Heart left ventricle (tissue), 13 donors: ENCODE measurements at regions not wholly inside any gene's neighbourhood (a gene's known extent, or its start where the extent isn't known, plus 50 kb on each side); places are given as distances from the start of the nearest gene placed in this dataset.
"Not testable (repeated sequence)": the region's sequence is repeated elsewhere in the genome, so short reads cannot be mapped to it uniquely, and the experiment has no call there.

Experiments
- CTCF ChIP-seq, 12 donors: fragments of 200-600 bp; sonication (generic) in 4 of 12; IDR thresholded peaks; one replicate each; pipeline versions ENCODE4 v1.5.0 to v1.8.0; 2018 to 2022; ENCODE audit warnings: antibody characterized with exemption in 12 of 12, mild to moderate bottlenecking in 5 of 12
- POLR2A ChIP-seq, 2 donors: fragments of 450-650 bp; IDR thresholded peaks; one replicate each; pipeline ENCODE4 v1.6.1; 2017; ENCODE audit warnings: antibody characterized with exemption in 2 of 2, mild to moderate bottlenecking in 2 of 2, moderate library complexity in 2 of 2
- donor health status: ischemic (EF 13 %, LVEDD 7.1; RV severe dilation, severe dysfunction).
- donor health status: DM: no; HTN: yes; CAD: no.
- donor health status: DM: no; HTN: no; CAD: no.
- donor health status: ischemic (EF 25% LVEDD 6.9; RV normal size, moderate dysfunction).
- donor health status: ischemic (EF 25% LVEDD 5.7; RV mildly dilated, moderate dysfunction).
- donor health status: ischemic (EF 35%, LVEDD 5.7; RV mildly dilated, moderate dysfunction).
- donor health status: nonischemic (EF 11% LVEDD 7.7; RV severe dilation, severe dysfunction).
- donor health status: DM: yes; HTN: yes; CAD: no.
- donor health status: PGD.
- donor health status: ischemic (EF 29% LVEDD 5.4; RV normal size, mild dysfunction).
- donor health status: nonischemic (EF 23%, LVEDD 6.1; RV moderate dilation, normal function).

GRCh38 chr13:21306300-21307073 is 130.0 kb downstream of the MRPL57 start:
- TF ChIP-seq CTCF, POLR2A (IDR thresholded peaks at IDR 0.05): not testable (repeated sequence)
